ENCODE measurements at regions not wholly inside any gene's neighbourhood (a gene's known extent, or its start where the extent isn't known, plus 50 kb on each side); places are given as distances from the start of the nearest gene placed in this dataset.

DNA sequence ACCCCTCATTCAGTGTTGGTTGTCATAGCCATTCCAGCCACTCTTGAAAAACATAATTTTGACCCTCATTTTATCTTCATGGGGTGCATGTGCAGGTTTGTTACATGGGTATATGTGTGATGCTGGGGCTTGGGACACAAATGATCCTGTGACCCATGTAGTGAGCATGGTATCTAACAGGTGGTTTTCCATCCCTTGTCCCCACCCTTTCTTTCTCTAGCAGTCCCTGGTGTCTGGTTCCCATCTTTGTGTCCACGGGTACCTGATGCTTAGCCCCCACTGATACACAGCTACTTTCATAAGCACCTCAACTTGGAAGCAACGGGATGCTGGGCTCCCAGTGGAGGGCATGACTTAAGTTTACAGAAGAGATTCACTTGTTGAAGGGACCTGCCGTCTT, 373.5 kb downstream of the UQCRFS1 start:
- no peaks in the 10 kb centered on the region for H3K4me1 ChIP-seq (ENCODE audit: insufficient read depth)
- H3K27me3 ChIP-seq = no peaks in the 10 kb centered on the region
- H3K4me3 ChIP-seq = no peak overlapping the region
- intact Hi-C loops (cut with DNase I) = no loop called here
- H3K9me3 ChIP-seq = no peaks in the 10 kb centered on the region
- no peak overlapping the region for H3K27ac ChIP-seq
- DNase-seq = no peak
- TF ChIP-seq CTCF (IDR thresholded peaks at IDR 0.05) (no peak), POLR2A (IDR thresholded peaks at IDR 0.05) (no peak), EP300 (IDR thresholded peaks at IDR 0.05) (no peak)
- WGBS, 3 donors = 60 to 72% (median 64%) methylated on average over 3 of the region's 3 CpGs
- H3K36me3 ChIP-seq = no peaks in the 10 kb centered on the region

- 19 to 32% (median 27%) methylated on average over 5 of the region's 5 CpGs for WGBS, 3 donors
- no peak for DNase-seq
- H3K27ac ChIP-seq = no peak overlapping the region
- no peaks in the 10 kb centered on the region for H3K4me1 ChIP-seq (ENCODE audit: insufficient read depth)
- no peaks in the 10 kb centered on the region for H3K9me3 ChIP-seq
- intact Hi-C loops (cut with DNase I) = no loop called here
- H3K36me3 ChIP-seq = no peaks in the 10 kb centered on the region
- no peak overlapping the region for H3K4me3 ChIP-seq
- TF ChIP-seq POLR2A (IDR thresholded peaks at IDR 0.05) = no peak
- no peaks in the 10 kb centered on the region for H3K27me3 ChIP-seq
Observed at GRCh38 chr19:28838909-28839308, 374.0 kb downstream of the UQCRFS1 start.

DNA sequence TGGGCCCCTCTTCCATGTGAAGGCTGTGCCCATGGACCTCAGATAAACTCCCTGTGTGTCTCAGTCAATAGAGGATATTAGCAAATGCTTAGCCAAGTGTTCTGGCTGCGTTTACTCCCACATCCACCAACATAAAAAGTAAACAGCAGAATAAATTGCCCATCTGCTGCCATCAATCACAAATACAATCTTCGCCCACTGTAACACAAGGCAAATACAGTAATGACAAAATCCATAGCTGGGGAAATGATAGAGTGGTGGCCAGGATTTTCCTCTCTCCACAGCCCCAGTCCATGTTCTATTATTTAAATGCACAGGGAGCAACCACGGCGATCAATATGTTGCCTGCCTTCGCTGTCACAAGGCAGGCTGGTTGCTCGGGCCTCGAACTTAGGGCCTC, 376.5 kb downstream of the UQCRFS1 start:
- no peaks in the 10 kb centered on the region for H3K36me3 ChIP-seq
- DNase-seq = no peak
- no peak overlapping the region for H3K4me3 ChIP-seq
- no peak overlapping the region for H3K27ac ChIP-seq
- H3K9me3 ChIP-seq = no peaks in the 10 kb centered on the region
- intact Hi-C loops (cut with DNase I) = no loop called here
- TF ChIP-seq CTCF (IDR thresholded peaks at IDR 0.05) (no peak), EP300 (IDR thresholded peaks at IDR 0.05) (no peak), POLR2A (IDR thresholded peaks at IDR 0.05) (no peak)
- no peaks in the 10 kb centered on the region for H3K4me1 ChIP-seq (ENCODE audit: insufficient read depth)
- H3K27me3 ChIP-seq = no peaks in the 10 kb centered on the region
- WGBS, 3 donors = 71 to 87% (median 75%) methylated on average over 7 of the region's 7 CpGs

- Histone ChIP-seq H3K4me1 (ENCODE audit: insufficient read depth) (no peaks in the 10 kb centered on the region), H3K27me3 (no peaks in the 10 kb centered on the region), H3K9me3 (no peaks in the 10 kb centered on the region), H3K27ac (no peak overlapping the region), H3K36me3 (no peaks in the 10 kb centered on the region), H3K4me3 (no peak overlapping the region)
- 63 to 68% (median 64%) methylated on average over 3 of the region's 3 CpGs for WGBS, 3 donors
- DNase-seq = no peak
- no peak for TF ChIP-seq CTCF (IDR thresholded peaks at IDR 0.05)
- no peak for TF ChIP-seq POLR2A (IDR thresholded peaks at IDR 0.05)
- intact Hi-C loops (cut with DNase I) = no loop called here
Observed at GRCh38 chr19:28834996-28835395, 378.0 kb downstream of the UQCRFS1 start.

- no peaks in the 10 kb centered on the region for H3K36me3 ChIP-seq
- H3K27ac ChIP-seq = no peak overlapping the region
- no peaks in the 10 kb centered on the region for H3K4me1 ChIP-seq (ENCODE audit: insufficient read depth)
- H3K9me3 ChIP-seq = no peaks in the 10 kb centered on the region
- intact Hi-C loops (cut with DNase I) = no loop called here
- H3K27me3 ChIP-seq = no peaks in the 10 kb centered on the region
- no peak for DNase-seq
- TF ChIP-seq EP300 (IDR thresholded peaks at IDR 0.05) (no peak), CTCF (IDR thresholded peaks at IDR 0.05) (no peak), POLR2A (IDR thresholded peaks at IDR 0.05) (no peak)
- 83 to 86% (median 86%) methylated on average over 5 of the region's 5 CpGs for WGBS, 3 donors
- no peak overlapping the region for H3K4me3 ChIP-seq
Observed at GRCh38 chr19:28831462-28831861, 381.5 kb downstream of the UQCRFS1 start.
